Upper lobe of left lung (tissue), 4 donors: ENCODE measurements at regions not wholly inside any gene's neighbourhood (a gene's known extent, or its start where the extent isn't known, plus 50 kb on each side); places are given as distances from the start of the nearest gene placed in this dataset.

ENCODE experiments used
- CTCF ChIP-seq, 6 experiments: fragments of 450-650 bp in 4 of 6; fragments of 200-600 bp in 2 of 6; sonication (generic) in 2 of 6; IDR thresholded peaks; one replicate each; pipeline ENCODE4 v1.5.1; 2016 to 2019; ENCODE audit warnings: antibody characterized with exemption in 6 of 6
- POLR2A ChIP-seq, 4 donors: fragments of 450-650 bp; IDR thresholded peaks; one replicate each; pipeline ENCODE4 v1.5.1; 2016 to 2017; ENCODE audit warnings: antibody characterized with exemption in 4 of 4, mild to moderate bottlenecking in 2 of 4

- TF ChIP-seq CTCF (IDR thresholded peaks at IDR 0.05) (no peak), POLR2A (IDR thresholded peaks at IDR 0.05) (no peak)
These were observed 128.3 kb upstream of the MKI67 start for GRCh38 chr10:128254476-128254875.
